Thoracic aorta (tissue), 2 donors: ENCODE measurements at regions not wholly inside any gene's neighbourhood (a gene's known extent, or its start where the extent isn't known, plus 50 kb on each side); places are given as distances from the start of the nearest gene placed in this dataset.

Experiments
- ATAC-seq: fragments of 150-250 bp; one replicate; pipeline ENCODE4 v1.8.0; 2017; ENCODE audit warnings: low read depth; ENCODE audit not compliant: insufficient number of reproducible peaks, low FRiP score
- DNase-seq: peaks from one replicate; pipeline ENCODE4 v3.0.0-alpha.2; 2020; ENCODE audit warnings: low spot score
- H3K27ac ChIP-seq, 2 donors: fragments of 200-600 bp; sonication (generic); 1 replicate in 1 of 2; 2 replicates in 1 of 2; pipeline ENCODE4 v1.5.1; 2016; ENCODE audit warnings: mild to moderate bottlenecking in 2 of 2, moderate library complexity in 2 of 2
- H3K27me3 ChIP-seq: fragments of 200-600 bp; sonication (generic); replicated peaks from 2 replicates; pipeline ENCODE4 v1.6.0; 2016; ENCODE audit warnings: mild to moderate bottlenecking; ENCODE audit not compliant: insufficient read depth
- H3K36me3 ChIP-seq: fragments of 200-600 bp; sonication (generic); one replicate; pipeline ENCODE4 v1.5.1; 2016
- H3K4me1 ChIP-seq, 2 donors: fragments of 200-600 bp; sonication (generic); 1 replicate in 1 of 2; 2 replicates in 1 of 2; pipeline versions ENCODE4 v1.5.1 to v1.6.0; 2016; ENCODE audit warnings: low read depth in 2 of 2, mild to moderate bottlenecking in 1 of 2; ENCODE audit not compliant: control insufficient read depth in 1 of 2
- H3K4me3 ChIP-seq: fragments of 200-600 bp; sonication (generic); 2 replicates; pipeline ENCODE4 v1.5.1; 2016; ENCODE audit warnings: mild to moderate bottlenecking
- H3K9me3 ChIP-seq: fragments of 200-600 bp; sonication (generic); 2 replicates; pipeline ENCODE4 v1.5.1; 2016
- CTCF ChIP-seq: fragments of 200-600 bp; sonication (generic); IDR thresholded peaks from one replicate; pipeline ENCODE4 v1.5.1; 2019; ENCODE audit warnings: antibody characterized with exemption

- no peaks in the 10 kb centered on the region for H3K36me3 ChIP-seq
- H3K27me3 ChIP-seq: no peaks in the 10 kb centered on the region
- no peaks in the 10 kb centered on the region for H3K9me3 ChIP-seq
- H3K4me1 ChIP-seq: peaks cover 14 to 49% of the 10 kb centered on the region in 2 donors
- ATAC-seq (no peak), DNase-seq (no peak)
- no peak overlapping the region for H3K27ac ChIP-seq
- H3K4me3 ChIP-seq: no peak overlapping the region
- TF ChIP-seq CTCF: no peak
Measured at GRCh38 chr2:145755019-145755837, 1235.3 kb upstream of the ZEB2 start.

- TF ChIP-seq CTCF: no peak
- no peaks in the 10 kb centered on the region for H3K27me3 ChIP-seq
- DNase-seq (no peak), ATAC-seq (no peak)
- peaks cover 7 to 40% of the 10 kb centered on the region in 2 donors for H3K4me1 ChIP-seq
- H3K36me3 ChIP-seq: no peaks in the 10 kb centered on the region
- no peaks in the 10 kb centered on the region for H3K9me3 ChIP-seq
- H3K27ac ChIP-seq: no peak overlapping the region
- H3K4me3 ChIP-seq: no peak overlapping the region
Measured at GRCh38 chr2:145753966-145754365, 1234.0 kb upstream of the ZEB2 start.

- Histone ChIP-seq H3K4me3 (no peak overlapping the region), H3K27ac (peak overlapping the region; percentile 53 to 54), H3K9me3 (no peaks in the 10 kb centered on the region), H3K4me1 (peaks cover 7 to 36% of the 10 kb centered on the region in 2 donors), H3K36me3 (no peaks in the 10 kb centered on the region), H3K27me3 (no peaks in the 10 kb centered on the region)
- ATAC-seq (peak; percentile 45), DNase-seq (no peak)
- TF ChIP-seq CTCF: no peak
Measured at GRCh38 chr2:145753041-145753608, 1233.2 kb upstream of the ZEB2 start.

- Histone ChIP-seq H3K4me1 (peaks cover 7 to 36% of the 10 kb centered on the region in 2 donors), H3K27ac (peak overlapping the region; percentile 53 to 54), H3K27me3 (no peaks in the 10 kb centered on the region), H3K4me3 (peak overlapping the region; percentile 51), H3K9me3 (no peaks in the 10 kb centered on the region), H3K36me3 (no peaks in the 10 kb centered on the region)
- peak; percentile 56 for TF ChIP-seq CTCF
- DNase-seq: no peak
- ATAC-seq: no peak
Measured at GRCh38 chr2:145752091-145752806, 1232.3 kb upstream of the ZEB2 start.

- Histone ChIP-seq H3K9me3 (no peaks in the 10 kb centered on the region), H3K4me3 (peak overlapping the region; percentile 51), H3K27ac (peak overlapping the region; percentile 53 to 54), H3K36me3 (no peaks in the 10 kb centered on the region), H3K27me3 (no peaks in the 10 kb centered on the region), H3K4me1 (peaks cover 7 to 36% of the 10 kb centered on the region in 2 donors)
- DNase-seq (no peak), ATAC-seq (peak; percentile 63)
- no peak for TF ChIP-seq CTCF
Measured at GRCh38 chr2:145751629-145752028, 1231.7 kb upstream of the ZEB2 start.
